Pancreas (tissue), 10 donors: ENCODE measurements at regions not wholly inside any gene's neighbourhood (a gene's known extent, or its start where the extent isn't known, plus 50 kb on each side); places are given as distances from the start of the nearest gene placed in this dataset.
"Not testable (repeated sequence)": the region's sequence is repeated elsewhere in the genome, so short reads cannot be mapped to it uniquely, and the experiment has no call there.

Experiments
- ATAC-seq, 4 donors: fragments of 200-7000 bp; cut with Tn5 transposase; one replicate each; pipeline versions ENCODE4 v1.8.0 to v1.9.1; 2020; ENCODE audit warnings: mild to moderate bottlenecking in 4 of 4, moderate library complexity in 4 of 4
- DNase-seq, 6 donors: peaks; one replicate each; pipeline ENCODE4 v3.0.0-alpha.2; 2020
- FAIRE-seq: peaks from 2 replicates; lab custom pipeline; 2012; peaks lifted over from hg19 to GRCh38; lab: Jason Lieb, UNC
- H3K27ac ChIP-seq, 4 donors: fragments of 200-600 bp; sonication (generic); 1 replicate in 3 of 4; 2 replicates in 1 of 4; pipeline versions ENCODE4 v1.5.0 to v1.8.0; 2020
- H3K27me3 ChIP-seq, 4 donors: fragments of 200-600 bp; one replicate each; pipeline ENCODE4 v1.8.0; 2021
- H3K36me3 ChIP-seq, 3 donors: fragments of 200-600 bp; sonication (generic) in 1 of 3; one replicate each; pipeline versions ENCODE4 v1.5.0 to v1.8.0; 2020 to 2021
- H3K4me1 ChIP-seq, 3 donors: fragments of 200-600 bp; one replicate each; pipeline ENCODE4 v1.8.0; 2021
- H3K4me3 ChIP-seq, 4 donors: fragments of 200-600 bp; sonication (generic) in 2 of 4; one replicate each; pipeline versions ENCODE4 v1.5.0 to v1.8.0; 2020 to 2021
- H3K9me3 ChIP-seq, 4 donors: fragments of 200-600 bp; one replicate each; pipeline ENCODE4 v1.8.0; 2021
- CTCF ChIP-seq, 4 donors: fragments of 200-600 bp; sonication (generic) in 3 of 4; IDR thresholded peaks; one replicate each; pipeline versions ENCODE4 v1.5.0 to v1.8.0; 2021; ENCODE audit warnings: antibody characterized with exemption in 4 of 4
- WGBS, 2 donors: extraction: QIAGEN DNeasy Blood & Tissue Kit; methylation state at CpG; one replicate each; pipeline ENCODE4 v1.1.7; 2013; 5-methylcytosine and 5-hydroxymethylcytosine counted together
- intact Hi-C, 3 donors: fragments of 100-400 bp; cut with DNase I; formaldehyde crosslinking; loops; one replicate each; pipeline versions ENCODE4 v1.11.1 to v1.14.2; 2022
- donor health status: healthy with polysubstance abuse.
- donor health status: DM: no; HTN: no; CAD: no; lungs with moderate emphysema.
- donor health status: DM: no; HTN: no; CAD: no.
- donor health status: control.
- donor health status: control.
- donor health status: Bipolar disorder and iron deficiency.
- donor health status: DM: yes; HTN: yes; CAD: no.
- donor health status: DM: no; HTN: no; CAD: no.
- donor health status: DM: no; HTN: no; CAD: no.
- donor health status: DM: yes; HTN: yes; CAD: no.

DNA sequence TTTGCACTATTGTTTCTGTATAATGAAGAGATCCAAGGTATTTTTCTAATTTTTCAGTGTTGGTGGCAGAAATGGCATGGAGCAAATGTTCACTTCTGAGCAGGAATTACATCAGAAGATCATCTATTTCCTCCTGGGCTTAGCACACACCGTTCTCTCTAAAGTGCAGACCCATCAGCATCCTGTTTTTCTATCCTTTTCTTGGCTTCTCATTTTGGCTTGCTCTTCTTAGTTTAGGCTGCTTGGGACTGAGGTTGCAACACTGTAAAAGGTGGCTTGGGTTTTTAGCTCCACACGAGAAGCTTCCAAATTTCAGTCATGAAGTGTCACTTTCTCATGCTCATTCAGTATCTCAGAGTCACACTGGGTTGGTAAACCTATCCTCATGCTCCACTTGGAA is 79.9 kb upstream of the SMIM30 start:
- ATAC-seq, result no peak
- intact Hi-C loops, result no loop called here
- no peak for FAIRE-seq
- H3K4me1 ChIP-seq, result peaks cover 0 to 7% (median 0%) of the 10 kb centered on the region in 3 donors
- no peak overlapping the region for H3K27ac ChIP-seq
- no peaks in the 10 kb centered on the region for H3K9me3 ChIP-seq
- no peak for TF ChIP-seq CTCF (IDR thresholded peaks at IDR 0.05)
- no peaks in the 10 kb centered on the region for H3K27me3 ChIP-seq
- DNase-seq, result no peak
- H3K4me3 ChIP-seq, result no peak overlapping the region
- no peaks in the 10 kb centered on the region for H3K36me3 ChIP-seq
- 80 to 83% methylated on average over 2 of the region's 2 CpGs for WGBS, 2 donors

DNA sequence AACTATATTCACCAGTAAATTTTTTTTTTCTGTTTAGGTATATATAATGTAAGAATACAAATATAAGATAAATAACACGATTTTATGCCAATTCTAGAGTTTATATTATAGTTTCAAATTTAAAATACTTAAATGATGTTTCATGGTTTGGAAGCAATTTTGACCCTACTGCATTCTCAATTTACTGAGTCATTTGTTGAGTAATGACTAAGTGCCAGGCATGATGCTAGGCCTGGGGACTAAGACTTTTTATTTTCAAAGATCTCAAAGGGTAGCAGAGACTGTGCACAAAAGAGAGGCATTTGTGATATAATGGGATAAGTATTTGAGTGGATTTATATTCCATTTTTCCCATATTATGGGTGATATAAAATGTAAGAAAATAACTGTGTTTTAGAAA is 78.9 kb upstream of the SMIM30 start:
- Histone ChIP-seq H3K36me3 (no peaks in the 10 kb centered on the region), H3K27me3 (no peaks in the 10 kb centered on the region), H3K27ac (no peak overlapping the region), H3K4me3 (no peak overlapping the region), H3K9me3 (no peaks in the 10 kb centered on the region), H3K4me1 (peaks cover 0 to 7% (median 0%) of the 10 kb centered on the region in 3 donors)
- TF ChIP-seq CTCF (IDR thresholded peaks at IDR 0.05), result no peak
- DNase-seq (no peak), FAIRE-seq (no peak), ATAC-seq (no peak)
- intact Hi-C loops, result no loop called here
- WGBS, 2 donors, result 45 to 66% methylated on average over 1 of the region's 1 CpG

DNA sequence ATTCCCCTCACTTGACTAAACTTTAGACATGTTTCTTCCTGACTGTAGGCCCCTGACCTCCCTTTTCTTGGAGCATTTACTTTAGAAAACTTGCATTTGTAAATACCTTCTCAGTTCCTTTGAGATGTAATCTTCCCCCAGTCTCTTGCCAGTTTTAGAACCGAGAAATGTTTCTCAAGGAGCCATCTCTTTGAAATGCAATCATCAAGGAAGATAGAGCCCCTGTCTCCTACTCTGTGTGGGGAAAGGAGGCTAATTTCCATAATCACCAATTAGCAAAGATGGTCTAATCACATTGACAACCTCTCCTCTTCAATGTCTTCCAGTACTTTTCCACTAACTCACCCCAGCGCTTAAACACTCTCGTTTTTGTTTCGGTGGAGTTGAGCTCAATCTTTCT is 70.0 kb upstream of the SMIM30 start:
- WGBS, 2 donors, result 83 to 85% methylated on average over 4 of the region's 4 CpGs
- H3K4me1 ChIP-seq, result no peaks in the 10 kb centered on the region
- FAIRE-seq (no peak), DNase-seq (no peak), ATAC-seq (no peak)
- intact Hi-C loops, result no loop called here
- no peaks in the 10 kb centered on the region for H3K27me3 ChIP-seq
- no peak overlapping the region for H3K4me3 ChIP-seq
- no peaks in the 10 kb centered on the region for H3K9me3 ChIP-seq
- H3K36me3 ChIP-seq, result no peaks in the 10 kb centered on the region
- no peak for TF ChIP-seq CTCF (IDR thresholded peaks at IDR 0.05)
- H3K27ac ChIP-seq, result no peak overlapping the region

- no peak overlapping the region for H3K27ac ChIP-seq
- ATAC-seq (no peak), FAIRE-seq (no peak), DNase-seq (no peak)
- H3K4me1 ChIP-seq, result no peaks in the 10 kb centered on the region
- no peaks in the 10 kb centered on the region for H3K27me3 ChIP-seq
- intact Hi-C loops, result no loop called here
- H3K9me3 ChIP-seq, result no peaks in the 10 kb centered on the region
- H3K4me3 ChIP-seq, result no peak overlapping the region
- no peak for TF ChIP-seq CTCF (IDR thresholded peaks at IDR 0.05)
- 66 to 86% methylated on average over 2 of the region's 2 CpGs for WGBS, 2 donors
- H3K36me3 ChIP-seq, result no peaks in the 10 kb centered on the region
These were observed 61.0 kb upstream of the SMIM30 start for GRCh38 chr7:113179313-113179712.

- intact Hi-C loops, result no loop called here
- no peaks in the 10 kb centered on the region for H3K9me3 ChIP-seq
- DNase-seq, result no peak
- H3K27me3 ChIP-seq, result no peaks in the 10 kb centered on the region
- no peak overlapping the region for H3K27ac ChIP-seq
- no peaks in the 10 kb centered on the region for H3K36me3 ChIP-seq
- ATAC-seq, result no peak
- no peak for FAIRE-seq
- no peak overlapping the region for H3K4me3 ChIP-seq
- 53 to 64% methylated on average over 3 of the region's 3 CpGs for WGBS, 2 donors
- no peaks in the 10 kb centered on the region for H3K4me1 ChIP-seq
- TF ChIP-seq CTCF (IDR thresholded peaks at IDR 0.05), result no peak
These were observed 58.5 kb upstream of the SMIM30 start for GRCh38 chr7:113176836-113177235.

DNA sequence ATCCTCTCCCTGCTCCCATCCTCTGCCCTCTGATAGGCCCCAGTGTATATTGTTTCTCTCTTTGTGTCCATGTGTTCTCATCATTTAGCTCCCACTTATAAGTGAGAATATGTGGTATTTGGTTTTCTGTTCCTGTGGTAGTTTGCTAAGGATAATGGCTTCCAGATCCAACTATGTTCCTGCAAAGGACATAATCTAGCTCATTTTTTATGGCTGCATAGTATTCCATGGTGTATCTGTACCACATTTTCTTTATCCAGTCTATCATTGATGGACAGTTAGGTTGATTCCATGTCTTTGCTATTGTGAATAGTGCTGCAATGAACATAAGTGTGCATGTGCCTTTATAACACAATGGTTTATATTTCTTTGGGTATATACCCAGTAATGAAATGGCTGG is 57.8 kb upstream of the SMIM30 start:
- H3K27ac ChIP-seq, DNase-seq, H3K9me3 ChIP-seq, FAIRE-seq, H3K36me3 ChIP-seq, ATAC-seq, H3K27me3 ChIP-seq, intact Hi-C loops, H3K4me3 ChIP-seq, H3K4me1 ChIP-seq: not testable (repeated sequence)
